HG03457 (cell line): ENCODE measurements at regions not wholly inside any gene's neighbourhood (a gene's known extent, or its start where the extent isn't known, plus 50 kb on each side); places are given as distances from the start of the nearest gene placed in this dataset.

Experiments
- ATAC-seq: cut with Tn5 transposase; IDR thresholded peaks from one replicate; pipeline ENCODE4 v1.9.1; 2021; ENCODE audit warnings: moderate number of reproducible peaks; ENCODE audit not compliant: unreplicated experiment

- no peak for ATAC-seq
These were observed 52.0 kb upstream of the ULK4 start for GRCh38 chr3:42013691-42014457.

- ATAC-seq, result peak; percentile 67
These were observed 51.2 kb upstream of the ULK4 start for GRCh38 chr3:42012935-42013690.

GRCh38 chr3:42012383-42012934 is 50.6 kb upstream of the ULK4 start:
- ATAC-seq, result no peak
